ENCODE measurements at regions not wholly inside any gene's neighbourhood (a gene's known extent, or its start where the extent isn't known, plus 50 kb on each side); places are given as distances from the start of the nearest gene placed in this dataset.

DNA sequence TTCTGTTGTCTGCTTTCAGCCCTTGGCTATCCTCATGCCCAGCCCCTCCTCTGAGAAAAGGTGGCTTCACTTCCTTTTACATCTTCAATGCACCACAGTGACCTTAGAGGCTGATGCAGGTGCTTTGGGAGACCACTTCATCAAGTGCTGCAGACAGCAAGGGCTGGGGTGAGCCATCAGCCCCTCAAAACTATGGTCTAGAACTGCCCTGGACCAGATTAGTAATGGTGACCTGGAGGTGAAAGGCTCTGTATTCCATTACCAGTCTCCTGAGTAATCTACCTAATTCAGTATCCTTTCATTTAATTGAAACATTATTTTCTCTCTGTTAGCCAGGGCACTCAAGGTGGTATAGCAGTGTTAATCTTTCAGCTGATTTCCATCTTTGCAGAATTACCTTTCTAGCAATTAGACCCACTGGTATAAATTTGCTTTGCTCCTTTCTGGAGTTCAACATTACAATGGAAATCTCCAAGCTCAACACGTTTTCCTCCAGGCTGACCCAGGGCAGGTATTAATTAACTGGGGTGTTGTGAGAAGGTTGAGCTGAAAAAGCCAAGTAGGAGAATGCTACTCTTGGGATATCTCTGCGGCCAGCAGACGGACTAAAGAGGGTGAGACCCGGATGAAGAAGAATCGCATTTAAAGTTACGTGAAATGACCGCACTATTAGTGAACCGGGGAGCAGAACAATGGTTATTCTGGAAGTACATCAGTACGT, 469.0 kb downstream of the MEIS1 start:
- DNase-seq (ENCODE audit: low spot score) (no peak), ATAC-seq (ENCODE audit: insufficient number of reproducible peaks, low FRiP score, low read depth) (no peak)
- H3K27ac ChIP-seq, result no peak overlapping the region
- H3K4me3 ChIP-seq, result no peak overlapping the region
- H3K4me1 ChIP-seq (ENCODE audit: control insufficient read depth in 1 of 2, low read depth in 2 of 2), result no peaks in the 10 kb centered on the region
- no peaks in the 10 kb centered on the region for H3K27me3 ChIP-seq (replicated peaks; ENCODE audit: insufficient read depth)
- TF ChIP-seq, protein P1, sequence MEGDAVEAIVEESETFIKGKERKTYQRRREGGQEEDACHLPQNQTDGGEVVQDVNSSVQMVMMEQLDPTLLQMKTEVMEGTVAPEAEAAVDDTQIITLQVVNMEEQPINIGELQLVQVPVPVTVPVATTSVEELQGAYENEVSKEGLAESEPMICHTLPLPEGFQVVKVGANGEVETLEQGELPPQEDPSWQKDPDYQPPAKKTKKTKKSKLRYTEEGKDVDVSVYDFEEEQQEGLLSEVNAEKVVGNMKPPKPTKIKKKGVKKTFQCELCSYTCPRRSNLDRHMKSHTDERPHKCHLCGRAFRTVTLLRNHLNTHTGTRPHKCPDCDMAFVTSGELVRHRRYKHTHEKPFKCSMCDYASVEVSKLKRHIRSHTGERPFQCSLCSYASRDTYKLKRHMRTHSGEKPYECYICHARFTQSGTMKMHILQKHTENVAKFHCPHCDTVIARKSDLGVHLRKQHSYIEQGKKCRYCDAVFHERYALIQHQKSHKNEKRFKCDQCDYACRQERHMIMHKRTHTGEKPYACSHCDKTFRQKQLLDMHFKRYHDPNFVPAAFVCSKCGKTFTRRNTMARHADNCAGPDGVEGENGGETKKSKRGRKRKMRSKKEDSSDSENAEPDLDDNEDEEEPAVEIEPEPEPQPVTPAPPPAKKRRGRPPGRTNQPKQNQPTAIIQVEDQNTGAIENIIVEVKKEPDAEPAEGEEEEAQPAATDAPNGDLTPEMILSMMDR (IDR thresholded peaks at IDR 0.05), result no peak
- H3K9me3 ChIP-seq, result no peaks in the 10 kb centered on the region
- no peaks in the 10 kb centered on the region for H3K36me3 ChIP-seq

DNA sequence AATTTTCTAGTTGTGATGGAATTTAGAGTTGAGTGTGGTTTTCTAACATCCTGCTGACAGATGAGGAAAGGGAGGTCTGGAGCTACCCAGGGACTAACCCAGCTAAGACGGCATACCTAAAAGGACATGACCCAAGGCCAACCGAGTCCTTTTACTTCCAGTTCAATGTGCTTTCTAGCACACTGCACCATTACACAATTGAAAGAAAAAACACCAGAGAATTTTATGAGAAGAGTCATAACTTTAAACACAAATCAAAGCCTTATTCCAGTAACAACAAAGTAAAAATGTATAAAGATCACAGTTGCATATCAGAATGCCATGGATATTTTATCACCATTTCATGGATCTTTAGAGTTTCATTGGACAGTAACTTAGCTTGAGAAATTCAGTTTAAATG, 480.3 kb downstream of the MEIS1 start:
- TF ChIP-seq, protein P1 (IDR thresholded peaks at IDR 0.05), result no peak
- H3K27me3 ChIP-seq (replicated peaks; ENCODE audit: insufficient read depth), result no peaks in the 10 kb centered on the region
- no peak for ATAC-seq (ENCODE audit: insufficient number of reproducible peaks, low FRiP score, low read depth)
- H3K4me1 ChIP-seq (ENCODE audit: control insufficient read depth in 1 of 2, low read depth in 2 of 2), result no peaks in the 10 kb centered on the region
- H3K4me3 ChIP-seq, result no peak overlapping the region
- no peak overlapping the region for H3K27ac ChIP-seq
- H3K36me3 ChIP-seq, result no peaks in the 10 kb centered on the region
- no peak for DNase-seq (ENCODE audit: low spot score)
- no peaks in the 10 kb centered on the region for H3K9me3 ChIP-seq

DNA sequence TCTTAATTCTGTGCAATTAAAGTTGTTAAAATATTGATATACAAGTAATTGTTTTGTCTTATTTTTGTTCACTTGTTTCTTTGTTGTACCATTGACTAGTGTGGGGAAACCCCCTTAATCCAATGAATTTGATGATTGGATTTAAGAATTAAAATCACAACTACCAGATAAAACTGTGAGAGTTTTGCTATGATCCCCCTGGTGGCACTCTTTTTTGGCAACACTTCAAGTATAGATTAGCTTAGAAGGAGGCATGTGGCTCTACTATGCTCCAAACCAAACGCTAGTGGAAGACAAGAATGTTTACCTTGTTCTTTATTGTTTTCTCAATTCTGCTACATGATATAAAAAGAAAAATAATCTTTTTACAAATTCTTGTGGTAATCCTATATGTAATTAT, 477.8 kb upstream of the ETAA1 start:
- H3K4me3 ChIP-seq, result no peak overlapping the region
- H3K4me1 ChIP-seq (ENCODE audit: control insufficient read depth in 1 of 2, low read depth in 2 of 2), result no peaks in the 10 kb centered on the region
- TF ChIP-seq, protein P1 (IDR thresholded peaks at IDR 0.05), result no peak
- DNase-seq (ENCODE audit: low spot score) (no peak), ATAC-seq (ENCODE audit: insufficient number of reproducible peaks, low FRiP score, low read depth) (no peak)
- no peak overlapping the region for H3K27ac ChIP-seq
- no peaks in the 10 kb centered on the region for H3K27me3 ChIP-seq (replicated peaks; ENCODE audit: insufficient read depth)
- no peaks in the 10 kb centered on the region for H3K36me3 ChIP-seq
- no peaks in the 10 kb centered on the region for H3K9me3 ChIP-seq

DNA sequence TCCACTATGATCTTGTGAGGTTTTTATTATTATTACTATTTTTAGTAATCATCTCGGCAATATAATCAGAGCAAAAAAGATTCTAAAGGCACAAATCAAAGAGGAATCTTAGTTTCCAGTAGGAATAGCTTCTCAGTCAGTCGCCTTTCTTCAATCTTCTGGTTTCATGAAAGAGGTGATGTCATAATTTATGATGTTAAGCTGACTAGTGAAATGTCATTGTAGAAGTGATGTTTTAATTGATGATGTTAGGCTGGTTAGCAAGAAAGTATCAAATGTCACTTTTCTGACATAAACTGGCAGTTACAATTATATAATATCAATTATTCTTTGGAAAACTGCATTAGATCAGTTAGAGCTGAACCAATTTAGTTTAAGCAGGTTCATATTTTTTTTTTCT, 476.7 kb upstream of the ETAA1 start:
- no peaks in the 10 kb centered on the region for H3K9me3 ChIP-seq
- H3K27ac ChIP-seq, result no peak overlapping the region
- H3K36me3 ChIP-seq, result no peaks in the 10 kb centered on the region
- TF ChIP-seq, protein P1 (IDR thresholded peaks at IDR 0.05), result no peak
- ATAC-seq (ENCODE audit: insufficient number of reproducible peaks, low FRiP score, low read depth) (no peak), DNase-seq (ENCODE audit: low spot score) (no peak)
- H3K4me3 ChIP-seq, result no peak overlapping the region
- H3K4me1 ChIP-seq (ENCODE audit: control insufficient read depth in 1 of 2, low read depth in 2 of 2), result no peaks in the 10 kb centered on the region
- no peaks in the 10 kb centered on the region for H3K27me3 ChIP-seq (replicated peaks; ENCODE audit: insufficient read depth)

DNA sequence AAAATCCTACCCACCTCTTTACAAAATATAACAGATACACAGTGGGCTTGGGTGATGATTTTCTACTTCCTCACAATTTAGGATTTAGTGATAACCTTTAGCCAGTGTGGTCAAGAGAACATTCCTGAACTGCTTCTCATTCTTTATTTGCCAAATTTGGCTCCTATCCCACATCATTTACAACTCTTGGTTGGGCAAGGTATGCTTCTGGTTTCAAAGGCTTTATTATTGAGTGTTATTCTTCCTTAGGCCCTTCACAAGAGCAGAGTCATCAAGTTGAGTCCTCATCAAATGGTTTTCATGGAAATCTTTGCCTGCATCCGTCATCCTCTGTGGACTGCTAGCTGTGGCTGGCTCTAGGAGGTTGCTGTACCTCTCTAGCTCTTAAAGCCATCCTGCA, 472.0 kb upstream of the ETAA1 start:
- Histone ChIP-seq H3K9me3 (no peaks in the 10 kb centered on the region), H3K36me3 (no peaks in the 10 kb centered on the region), H3K4me1 (ENCODE audit: control insufficient read depth in 1 of 2, low read depth in 2 of 2) (no peaks in the 10 kb centered on the region), H3K27ac (no peak overlapping the region), H3K4me3 (no peak overlapping the region), H3K27me3 (replicated peaks; ENCODE audit: insufficient read depth) (no peaks in the 10 kb centered on the region)
- TF ChIP-seq, protein P1 (IDR thresholded peaks at IDR 0.05), result no peak
- DNase-seq (ENCODE audit: low spot score) (no peak), ATAC-seq (ENCODE audit: insufficient number of reproducible peaks, low FRiP score, low read depth) (no peak)
